GM23338 (cell line): ENCODE measurements at regions not wholly inside any gene's neighbourhood (a gene's known extent, or its start where the extent isn't known, plus 50 kb on each side); places are given as distances from the start of the nearest gene placed in this dataset.

Experiments
- ATAC-seq: fragments of 200-7000 bp; cut with Tn5 transposase; 3 replicates; pipeline ENCODE4 v1.9.1; 2020
- DNase-seq: peaks from one replicate; pipeline ENCODE4 v3.0.0-alpha.2; 2015; ENCODE audit warnings: low spot score
- H2AFZ ChIP-seq: fragments of 200-600 bp; sonication (generic); 2 replicates; pipeline ENCODE4 v1.8.0; 2016; ENCODE audit warnings: antibody characterized with exemption, mild to moderate bottlenecking, moderate library complexity
- H3F3A ChIP-seq: fragments of 200-600 bp; sonication (generic); replicated peaks from 2 replicates; pipeline ENCODE4 v1.8.0; 2017; ENCODE audit warnings: antibody characterized with exemption, mixed run types, low read depth
- H3K27ac ChIP-seq: fragments of 200-600 bp; sonication (generic); 2 replicates; pipeline ENCODE4 v1.6.1; 2016; ENCODE audit warnings: low read depth
- H3K27me3 ChIP-seq: fragments of 200-600 bp; sonication (generic); 2 replicates; pipeline ENCODE4 v1.8.0; 2016; ENCODE audit warnings: mild to moderate bottlenecking, mixed run types, moderate library complexity; ENCODE audit not compliant: insufficient read depth
- H3K36me3 ChIP-seq: fragments of 200-600 bp; sonication (generic); 2 replicates; pipeline ENCODE4 v1.8.0; 2016; ENCODE audit warnings: mild to moderate bottlenecking; ENCODE audit not compliant: insufficient read depth
- H3K4me1 ChIP-seq: fragments of 200-600 bp; sonication (generic); 2 replicates; pipeline ENCODE4 v1.8.0; 2016; ENCODE audit warnings: mild to moderate bottlenecking, moderate library complexity; ENCODE audit not compliant: insufficient read depth
- H3K4me2 ChIP-seq: fragments of 200-600 bp; sonication (generic); 2 replicates; pipeline ENCODE4 v1.7.1; 2017; ENCODE audit warnings: mixed run types
- H3K4me3 ChIP-seq: fragments of 200-600 bp; sonication (generic); 2 replicates; pipeline ENCODE4 v1.6.1; 2016; ENCODE audit warnings: mixed run types
- H3K79me2 ChIP-seq: fragments of 200-600 bp; sonication (generic); replicated peaks from 2 replicates; pipeline ENCODE4 v1.8.0; 2017; ENCODE audit warnings: mild to moderate bottlenecking; ENCODE audit not compliant: insufficient read depth
- H3K9me2 ChIP-seq: fragments of 200-600 bp; sonication (generic); 2 replicates; pipeline ENCODE4 v1.8.0; 2017; ENCODE audit not compliant: insufficient read depth
- H4K20me1 ChIP-seq: fragments of 200-600 bp; sonication (generic); replicated peaks from 2 replicates; pipeline ENCODE4 v1.8.0; 2017; ENCODE audit warnings: mild to moderate bottlenecking; ENCODE audit not compliant: insufficient read depth
- H3K27ac Mint-ChIP-seq: 2 replicates; pipeline ENCODE4 v1.8.0; 2020; ENCODE audit warnings: inconsistent platforms, mild to moderate bottlenecking, moderate library complexity, mixed read lengths
- H3K27me3 Mint-ChIP-seq: 3 replicates; pipeline ENCODE4 v1.8.0; 2022; ENCODE audit warnings: low read depth, mild to moderate bottlenecking, moderate library complexity, mixed read lengths, inconsistent platforms; ENCODE audit not compliant: insufficient read depth, poor library complexity
- H3K36me3 Mint-ChIP-seq: 3 replicates; pipeline ENCODE4 v1.8.0; 2021; ENCODE audit warnings: low read depth, mild to moderate bottlenecking, inconsistent platforms, moderate library complexity, mixed read lengths
- H3K4me1 Mint-ChIP-seq: 3 replicates; pipeline ENCODE4 v1.8.0; 2020; ENCODE audit warnings: mild to moderate bottlenecking, inconsistent platforms, mixed read lengths
- H3K4me3 Mint-ChIP-seq: 3 replicates; pipeline ENCODE4 v1.8.0; 2021; ENCODE audit warnings: moderate library complexity, mild to moderate bottlenecking, inconsistent platforms, mixed read lengths
- H3K9me3 Mint-ChIP-seq: 3 replicates; pipeline ENCODE4 v1.8.0; 2020; ENCODE audit warnings: moderate library complexity, mild to moderate bottlenecking, inconsistent platforms, mixed read lengths
- CREB1 ChIP-seq: fragments of 250-450 bp; sonication (Bioruptor Pico); IDR thresholded peaks from 2 replicates; pipeline ENCODE4 v1.5.0; 2020; ENCODE audit warnings: low read depth, mild to moderate bottlenecking, moderate library complexity
- CTCF ChIP-seq, 2 experiments: fragments of 200-600 bp in 1 of 2; sonication (generic) in 1 of 2; conservative IDR thresholded peaks; 2 replicates each; pipeline versions ENCODE4 v1.5.1 to v1.6.1; 2016 to 2017; ENCODE audit warnings: antibody characterized with exemption in 2 of 2, low read depth in 2 of 2, mild to moderate bottlenecking in 2 of 2, moderate library complexity in 1 of 2
- ETS1 ChIP-seq: IDR thresholded peaks from 2 replicates; pipeline ENCODE4 v1.6.1; 2016; ENCODE audit warnings: antibody characterized with exemption
- EZH2 ChIP-seq: fragments of 200-600 bp; sonication (generic); IDR thresholded peaks from one replicate; pipeline ENCODE4 v1.8.0; 2017; ENCODE audit warnings: antibody characterized with exemption, mild to moderate bottlenecking, low read depth; ENCODE audit not compliant: unreplicated experiment
- EZH2phosphoT487 ChIP-seq: fragments of 200-600 bp; sonication (generic); IDR thresholded peaks from one replicate; pipeline ENCODE4 v1.8.1; 2018; ENCODE audit warnings: antibody characterized with exemption; ENCODE audit not compliant: unreplicated experiment
- JUNB ChIP-seq: IDR thresholded peaks from one replicate; pipeline ENCODE4 v1.6.1; 2016; ENCODE audit warnings: antibody characterized with exemption; ENCODE audit not compliant: unreplicated experiment
- NANOG ChIP-seq: IDR thresholded peaks from 2 replicates; pipeline ENCODE4 v1.6.1; 2016; ENCODE audit warnings: antibody characterized with exemption, borderline replicate concordance
- STAT1 ChIP-seq: IDR thresholded peaks from one replicate; pipeline ENCODE4 v1.6.1; 2016; ENCODE audit warnings: antibody characterized with exemption; ENCODE audit not compliant: unreplicated experiment
- ZNF114 ChIP-seq: fragments of 250-450 bp; sonication (Bioruptor Pico); IDR thresholded peaks from 2 replicates; pipeline ENCODE4 v1.5.0; 2020; ENCODE audit warnings: mild to moderate bottlenecking, moderate library complexity
- ZNF331 ChIP-seq: fragments of 250-450 bp; sonication (Bioruptor Pico); IDR thresholded peaks from 2 replicates; pipeline ENCODE4 v1.5.0; 2020; ENCODE audit warnings: low read depth, mild to moderate bottlenecking, moderate library complexity
- ZNF462 ChIP-seq: fragments of 250-450 bp; sonication (Bioruptor Pico); IDR thresholded peaks from 2 replicates; pipeline ENCODE4 v1.5.0; 2020; ENCODE audit warnings: mild to moderate bottlenecking, moderate library complexity

GRCh38 chr4:122015203-122015602, 63.3 kb upstream of the TRPC3 start:
- Histone ChIP-seq H3K4me2 (no peak overlapping the region), H3K79me2 (no peaks in the 10 kb centered on the region), H3K4me1 (no peaks in the 10 kb centered on the region), H3K4me3 (no peak overlapping the region), H3K36me3 (no peaks in the 10 kb centered on the region), H3F3A (no peaks in the 10 kb centered on the region), H3K27me3 (no peaks in the 10 kb centered on the region), H3K9me2 (no peaks in the 10 kb centered on the region), H4K20me1 (no peaks in the 10 kb centered on the region), H3K27ac (no peak overlapping the region), H2AFZ (no peak overlapping the region)
- TF ChIP-seq ETS1 (no peak), EZH2 (no peak), STAT1 (no peak), JUNB (no peak), CREB1 (CRISPR knock-in tag) (no peak), NANOG (no peak), EZH2phosphoT487 (no peak), ZNF331 (CRISPR knock-in tag) (no peak)
- DNase-seq (no peak), ATAC-seq (no peak)
- Mint-ChIP-seq H3K27me3 (peaks cover 2% of the 10 kb centered on the region), H3K9me3 (no peaks in the 10 kb centered on the region), H3K36me3 (no peaks in the 10 kb centered on the region), H3K4me3 (no peak overlapping the region), H3K4me1 (no peaks in the 10 kb centered on the region), H3K27ac (no peak overlapping the region)

- H3K4me3 Mint-ChIP-seq: no peak overlapping the region
- no peaks in the 10 kb centered on the region for H3K9me2 ChIP-seq
- no peaks in the 10 kb centered on the region for H3K27me3 ChIP-seq
- H3K4me1 ChIP-seq: peaks cover 7% of the 10 kb centered on the region
- H3K4me2 ChIP-seq: no peak overlapping the region
- DNase-seq: no peak
- no peaks in the 10 kb centered on the region for H3K9me3 Mint-ChIP-seq
- no peak overlapping the region for H2AFZ ChIP-seq
- H3K79me2 ChIP-seq: no peaks in the 10 kb centered on the region
- H3F3A ChIP-seq: no peaks in the 10 kb centered on the region
- H3K36me3 Mint-ChIP-seq: no peaks in the 10 kb centered on the region
- no peak for ATAC-seq
- no peak overlapping the region for H3K27ac Mint-ChIP-seq
- H3K4me3 ChIP-seq: no peak overlapping the region
- H3K36me3 ChIP-seq: no peaks in the 10 kb centered on the region
- H3K4me1 Mint-ChIP-seq: peaks cover 4% of the 10 kb centered on the region; the same call in 2 of the 3 replicates
- peaks cover 2% of the 10 kb centered on the region for H3K27me3 Mint-ChIP-seq
- no peak overlapping the region for H3K27ac ChIP-seq
- H4K20me1 ChIP-seq: no peaks in the 10 kb centered on the region
- TF ChIP-seq ZNF462 (CRISPR knock-in tag): no peak
- no peak for TF ChIP-seq ETS1
- no peak for TF ChIP-seq ZNF331 (CRISPR knock-in tag)
- TF ChIP-seq CTCF (conservative IDR thresholded peaks at IDR 0.05; ENCODE audit: low read depth in 2 of 2): no peak
- no peak for TF ChIP-seq ZNF114
Observed at GRCh38 chr4:122012735-122013134, 60.9 kb upstream of the TRPC3 start.
